Glomerular visceral epithelial cell (primary cell): ENCODE measurements at regions not wholly inside any gene's neighbourhood (a gene's known extent, or its start where the extent isn't known, plus 50 kb on each side); places are given as distances from the start of the nearest gene placed in this dataset.

ENCODE experiments used
- DNase-seq: peaks from one replicate; pipeline ENCODE4 v3.0.0-alpha.2; 2016; ENCODE audit errors: extremely low spot score

GRCh38 chr1:170313306-170313705 is 167.5 kb downstream of the NTMT2 start:
- no peak for DNase-seq

- DNase-seq, result no peak
These were observed 170.5 kb downstream of the NTMT2 start for GRCh38 chr1:170316270-170316669.

GRCh38 chr1:170318141-170318540 is 172.4 kb downstream of the NTMT2 start:
- DNase-seq, result no peak

DNA sequence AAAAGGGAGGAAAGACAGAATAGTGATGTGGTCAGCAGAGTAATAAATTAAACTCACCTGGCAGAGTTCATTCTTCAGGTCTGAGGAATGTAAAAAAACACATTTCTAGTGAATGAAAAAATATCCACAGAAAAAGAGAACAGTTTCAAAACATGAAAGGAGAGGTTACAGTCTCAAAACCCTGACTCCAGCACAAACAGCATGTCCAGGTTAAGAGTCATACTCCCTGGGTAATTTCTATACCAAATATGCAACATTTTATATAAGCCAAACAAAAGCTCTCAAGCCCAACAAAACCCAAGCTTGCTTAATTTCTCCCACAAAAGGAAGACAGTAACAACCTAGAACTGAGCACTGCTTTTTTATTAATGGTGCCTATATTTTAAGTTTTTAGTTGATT is 173.0 kb downstream of the NTMT2 start:
- DNase-seq, result no peak

GRCh38 chr1:170321113-170321512 is 175.4 kb downstream of the NTMT2 start:
- peak; percentile 41 for DNase-seq

GRCh38 chr1:170326186-170326585 is 180.4 kb downstream of the NTMT2 start:
- DNase-seq, result no peak

DNA sequence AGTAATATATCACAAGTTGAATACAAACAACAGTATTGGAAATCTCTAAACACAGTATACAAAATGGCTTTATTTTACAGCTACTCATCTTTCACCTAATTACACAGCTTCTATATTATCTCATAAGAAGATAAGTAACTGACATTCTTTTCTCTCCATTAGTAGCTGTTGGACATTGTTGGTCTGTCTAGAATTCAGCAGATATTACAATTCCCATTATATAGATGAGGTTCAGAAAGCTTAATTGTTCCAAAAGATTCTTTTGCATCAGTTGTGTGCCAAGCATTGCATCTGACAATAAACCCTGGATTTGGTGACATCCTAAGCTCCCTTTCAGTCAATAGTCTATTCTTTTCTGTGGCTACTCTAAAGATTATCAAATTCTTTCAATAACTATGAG is 187.0 kb downstream of the NTMT2 start:
- DNase-seq, result no peak

DNA sequence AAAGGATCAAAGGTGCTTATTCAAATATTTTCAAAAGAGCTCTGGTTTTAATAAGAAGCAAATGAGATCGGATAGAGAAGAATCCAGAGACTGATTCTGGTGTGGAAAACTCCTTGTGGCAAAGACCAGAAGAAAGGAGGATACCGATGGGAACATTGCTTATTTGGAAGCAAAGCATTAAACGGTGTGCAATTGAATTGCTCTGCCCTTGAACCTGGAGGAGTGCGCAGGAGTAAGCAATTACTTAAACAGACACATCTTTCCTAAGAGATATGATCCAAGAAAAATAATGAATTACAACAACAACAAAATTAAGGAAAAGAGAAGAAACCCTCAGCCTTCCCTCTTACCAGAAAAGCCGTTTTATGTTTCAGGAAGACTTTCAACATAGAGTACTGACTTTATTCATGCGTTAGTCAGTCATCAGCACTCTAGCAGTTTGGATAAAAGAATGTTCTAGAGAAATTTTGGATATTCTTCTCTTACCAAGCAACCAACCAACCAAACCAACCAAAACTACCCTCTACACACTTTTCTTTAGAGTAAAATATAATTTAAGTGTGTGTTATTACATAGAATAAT is 191.7 kb downstream of the NTMT2 start:
- no peak for DNase-seq

- no peak for DNase-seq
These were observed 192.4 kb upstream of the GORAB start for GRCh38 chr1:170339534-170339933.

- DNase-seq, result peak; percentile 18
These were observed 191.7 kb upstream of the GORAB start for GRCh38 chr1:170340308-170340707.

GRCh38 chr1:170351366-170351946 is 180.5 kb upstream of the GORAB start:
- DNase-seq, result no peak

- no peak for DNase-seq
These were observed 177.7 kb upstream of the GORAB start for GRCh38 chr1:170354246-170354645.

GRCh38 chr1:170354690-170355089 is 177.3 kb upstream of the GORAB start:
- DNase-seq, result peak; percentile 20

DNA sequence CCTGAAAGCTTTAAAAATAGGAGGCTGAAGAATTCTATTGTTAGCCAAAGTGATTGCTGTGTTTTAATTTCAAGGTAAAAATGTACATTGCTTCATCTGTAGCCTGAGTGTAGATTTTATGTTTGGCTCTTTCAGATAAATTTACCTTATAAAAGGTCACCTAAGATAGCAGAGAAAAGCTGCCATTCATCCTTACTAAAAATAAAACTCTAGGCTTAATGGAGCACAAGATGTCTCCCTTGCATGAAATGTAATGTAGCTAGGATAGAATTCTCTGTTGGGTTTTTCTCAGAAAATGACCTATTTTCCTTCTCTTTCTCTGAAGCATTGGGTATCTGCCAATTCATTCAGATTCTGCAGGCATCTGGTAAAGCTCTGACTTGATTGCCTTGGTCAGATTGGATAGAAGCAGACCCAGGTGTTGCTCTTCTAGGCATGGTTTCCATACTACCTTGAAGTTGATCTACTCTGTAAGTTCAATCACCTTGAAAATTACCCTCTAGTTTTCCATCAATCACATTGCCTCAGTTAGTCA is 176.6 kb upstream of the GORAB start:
- no peak for DNase-seq

DNA sequence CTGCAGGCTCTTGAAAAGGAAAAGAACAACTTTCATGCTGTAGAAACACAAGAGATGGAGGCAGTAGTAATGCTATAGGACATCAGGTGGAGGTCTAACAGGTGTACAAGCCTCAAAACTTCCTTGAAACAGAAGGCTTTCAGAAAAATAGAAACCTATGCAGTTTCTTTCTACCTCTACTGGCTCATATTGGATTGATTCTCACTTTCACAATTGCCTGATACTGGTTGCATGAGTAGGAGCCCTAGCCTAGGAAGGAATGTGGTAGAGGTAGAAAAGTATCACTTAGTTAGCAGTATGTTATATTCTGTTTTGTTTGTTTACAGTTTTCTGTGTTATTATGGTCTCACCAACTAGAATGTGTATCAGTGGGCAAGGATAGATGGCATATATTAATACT is 175.4 kb upstream of the GORAB start:
- DNase-seq, result no peak

DNA sequence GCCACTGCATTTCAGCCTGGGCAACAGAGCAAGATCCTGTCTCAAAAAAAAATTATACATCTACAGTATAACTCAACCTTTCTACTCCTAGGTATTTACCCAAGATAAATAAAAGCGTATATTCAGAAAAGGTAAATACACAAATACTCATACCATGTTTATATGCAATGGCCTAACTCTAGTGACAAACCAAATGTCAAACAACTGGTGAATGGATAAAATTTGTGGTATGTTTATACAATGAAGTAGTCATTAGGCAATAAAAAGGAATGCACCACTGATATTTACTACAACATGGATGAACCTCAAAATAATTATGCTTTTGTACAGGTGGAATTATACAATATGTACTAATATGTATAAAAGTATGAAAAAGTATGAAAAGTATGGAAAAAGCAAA is 174.2 kb upstream of the GORAB start:
- no peak for DNase-seq

GRCh38 chr1:170360601-170361000 is 171.4 kb upstream of the GORAB start:
- no peak for DNase-seq

GRCh38 chr1:170365331-170365730 is 166.6 kb upstream of the GORAB start:
- DNase-seq, result no peak

- no peak for DNase-seq
These were observed 165.0 kb upstream of the GORAB start for GRCh38 chr1:170366980-170367379.

- no peak for DNase-seq
These were observed 164.4 kb upstream of the GORAB start for GRCh38 chr1:170367615-170368014.

GRCh38 chr1:170369000-170369399 is 163.0 kb upstream of the GORAB start:
- DNase-seq, result no peak

- no peak for DNase-seq
These were observed 162.5 kb upstream of the GORAB start for GRCh38 chr1:170369417-170369816.

DNA sequence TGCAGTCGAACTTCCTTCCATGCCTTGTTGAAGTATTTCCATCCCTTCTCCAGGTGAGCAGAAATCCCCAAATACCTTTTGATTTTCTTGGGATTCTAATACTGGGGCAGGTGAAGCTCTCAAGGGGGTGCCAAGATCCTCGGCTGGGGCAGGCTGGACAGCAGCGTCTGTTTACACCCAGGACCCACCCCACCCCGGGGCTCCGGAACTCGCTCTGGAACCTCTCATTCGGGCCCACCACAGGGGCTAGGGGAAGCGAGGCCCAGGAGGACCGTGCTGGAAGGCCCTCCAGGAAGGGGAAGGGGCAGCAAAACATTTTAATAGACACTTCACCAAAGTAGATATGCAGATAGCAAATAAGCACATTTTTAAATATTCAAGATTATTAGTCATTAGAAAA is 161.9 kb upstream of the GORAB start:
- no peak for DNase-seq
